HG02588 (cell line): ENCODE measurements at regions not wholly inside any gene's neighbourhood (a gene's known extent, or its start where the extent isn't known, plus 50 kb on each side); places are given as distances from the start of the nearest gene placed in this dataset.

Experiments used
- ATAC-seq: cut with Tn5 transposase; IDR thresholded peaks from one replicate; pipeline ENCODE4 v1.9.1; 2021; ENCODE audit warnings: mild to moderate bottlenecking, moderate library complexity; ENCODE audit not compliant: unreplicated experiment

DNA sequence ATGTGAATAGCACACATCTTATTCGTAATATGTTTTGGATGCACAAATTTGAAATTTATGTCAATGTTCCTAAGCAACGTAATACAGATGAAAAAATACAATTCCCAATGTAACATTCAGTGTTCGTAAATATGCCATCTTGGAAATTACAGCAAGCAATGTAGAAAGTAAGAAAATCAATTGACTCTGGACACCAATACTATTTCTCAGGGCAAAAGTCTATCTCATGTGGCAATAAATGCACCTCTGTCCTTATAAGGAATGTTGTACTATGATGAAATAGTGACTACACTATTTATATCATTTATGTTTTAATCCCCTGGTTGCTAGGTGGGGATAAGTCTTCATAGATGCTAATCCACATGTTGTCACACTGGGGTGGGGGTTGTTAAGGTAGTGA lies 251.2 kb downstream of the GXYLT1 start:
- ATAC-seq = no peak

DNA sequence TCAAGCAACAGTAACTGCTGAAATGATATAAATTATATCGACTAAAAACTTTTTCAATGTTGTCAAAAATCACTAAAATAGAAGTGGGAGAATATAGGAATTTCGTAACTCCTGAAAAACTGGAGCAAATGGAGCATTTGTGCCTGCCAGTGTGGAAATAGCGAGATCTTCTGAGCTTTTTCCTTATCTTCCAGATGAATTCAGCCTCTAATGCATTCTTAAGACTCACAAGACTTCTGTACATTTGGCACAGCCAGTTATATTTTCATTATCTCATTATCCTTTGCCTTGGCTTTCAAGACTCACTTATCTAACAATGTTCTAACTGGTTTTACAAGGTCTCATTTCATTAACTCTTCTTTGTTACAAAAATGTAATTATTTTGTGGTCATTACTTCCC lies 252.4 kb downstream of the GXYLT1 start:
- ATAC-seq = no peak

- no peak for ATAC-seq
Observed at GRCh38 chr12:41891226-41891625, 253.4 kb downstream of the GXYLT1 start.

DNA sequence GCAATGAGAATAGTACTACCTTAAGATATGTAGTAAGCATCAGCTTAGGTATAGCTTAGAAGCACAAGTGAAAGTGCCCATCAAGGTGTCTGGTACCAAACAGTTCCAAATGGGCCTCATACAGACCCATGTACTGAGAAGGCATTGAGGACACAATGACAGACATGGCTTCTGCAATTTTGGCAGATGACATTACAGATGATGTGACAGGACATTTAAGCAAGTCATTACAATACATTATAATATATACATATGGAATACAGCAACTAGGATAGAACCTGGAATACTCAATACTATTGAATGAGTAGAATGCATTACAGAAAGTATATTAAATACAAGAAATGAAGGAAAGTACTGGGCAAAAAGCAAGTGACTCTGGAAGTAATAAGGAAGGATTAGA lies 256.4 kb downstream of the GXYLT1 start:
- ATAC-seq = no peak

- ATAC-seq = no peak
Observed at GRCh38 chr12:41881891-41882805, 262.5 kb downstream of the GXYLT1 start.

DNA sequence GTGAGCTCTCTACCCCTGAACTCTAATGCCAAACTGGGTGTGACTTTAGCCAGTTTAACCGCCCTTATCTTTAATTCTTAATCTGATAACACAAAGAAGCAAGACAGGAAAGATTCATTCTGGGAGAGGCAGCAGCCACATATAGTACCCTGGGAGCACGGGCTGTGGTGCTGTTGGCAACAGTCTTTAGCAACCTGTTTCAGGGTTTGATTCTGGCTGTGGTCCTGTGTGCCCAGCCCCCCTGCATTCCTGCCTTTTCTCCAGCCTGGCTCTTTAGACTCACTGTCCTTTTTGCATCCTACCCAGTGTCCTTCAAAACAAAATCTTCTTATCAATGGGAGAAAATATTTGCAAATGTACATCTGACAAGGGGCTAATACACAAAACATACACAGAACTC lies 275.2 kb downstream of the GXYLT1 start:
- ATAC-seq = no peak

DNA sequence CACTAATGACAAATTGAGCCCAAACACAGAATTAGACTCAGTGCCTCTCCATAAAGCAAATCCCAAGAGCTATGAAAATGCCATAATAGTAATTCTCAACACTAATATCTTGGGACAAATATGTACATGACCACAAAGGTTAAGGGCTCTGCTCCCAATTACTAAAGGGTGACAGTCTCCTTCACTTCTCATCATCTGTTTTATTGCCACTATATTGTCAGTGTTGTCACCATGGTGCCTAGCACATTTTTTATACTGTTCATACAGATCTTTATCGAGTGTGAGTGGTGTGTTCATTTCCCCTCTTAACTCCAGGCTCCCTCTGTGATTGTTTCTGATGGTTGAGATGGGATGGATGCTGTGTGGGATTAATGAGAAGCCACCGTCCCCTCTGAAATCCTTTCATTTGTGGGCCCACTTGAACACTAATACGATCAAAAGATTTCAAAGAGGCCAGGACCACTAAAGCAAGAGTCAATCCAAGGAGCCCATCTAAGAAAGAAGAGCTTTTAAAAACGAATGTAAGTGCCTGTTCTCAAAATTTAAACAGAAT lies 277.7 kb downstream of the GXYLT1 start:
- no peak for ATAC-seq

- ATAC-seq = no peak
Observed at GRCh38 chr12:41856228-41856627, 288.4 kb downstream of the GXYLT1 start.

DNA sequence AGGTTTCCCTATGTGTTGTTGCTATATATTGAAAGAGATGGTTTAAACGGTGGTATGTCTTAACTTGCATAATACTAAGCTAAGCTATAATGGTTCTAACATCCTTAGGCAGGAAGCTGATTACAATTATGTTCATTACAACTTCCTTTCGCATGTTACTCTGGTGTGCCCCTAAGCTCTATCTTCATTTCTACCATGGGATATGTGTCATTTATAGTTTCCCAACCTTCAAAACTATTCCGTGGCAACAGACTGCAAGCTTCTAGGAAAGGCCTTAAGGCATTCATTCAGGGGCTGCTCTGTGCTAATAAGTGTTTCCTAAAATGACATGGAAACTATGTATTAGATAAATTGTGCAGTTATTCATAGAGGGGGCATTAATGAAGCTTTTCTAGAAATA lies 294.6 kb downstream of the GXYLT1 start:
- ATAC-seq = no peak

DNA sequence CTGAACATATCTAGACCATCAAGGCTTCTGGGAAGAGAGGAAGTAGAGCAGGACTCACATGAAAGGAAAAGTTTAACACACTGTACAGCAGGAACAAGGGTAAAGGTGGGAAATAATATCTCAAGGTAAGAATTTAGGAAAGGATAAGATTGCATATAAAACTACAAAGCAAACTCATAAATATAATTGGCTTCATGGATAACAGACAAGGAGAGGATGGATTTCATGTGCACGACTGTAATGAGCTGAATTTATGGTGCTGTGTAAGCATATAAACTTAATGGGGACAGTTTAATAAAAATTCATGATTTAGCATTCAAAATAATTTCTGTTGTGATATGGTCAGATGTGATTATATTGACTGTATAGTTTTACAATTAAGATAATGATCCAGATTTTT lies 298.0 kb downstream of the GXYLT1 start:
- no peak for ATAC-seq

DNA sequence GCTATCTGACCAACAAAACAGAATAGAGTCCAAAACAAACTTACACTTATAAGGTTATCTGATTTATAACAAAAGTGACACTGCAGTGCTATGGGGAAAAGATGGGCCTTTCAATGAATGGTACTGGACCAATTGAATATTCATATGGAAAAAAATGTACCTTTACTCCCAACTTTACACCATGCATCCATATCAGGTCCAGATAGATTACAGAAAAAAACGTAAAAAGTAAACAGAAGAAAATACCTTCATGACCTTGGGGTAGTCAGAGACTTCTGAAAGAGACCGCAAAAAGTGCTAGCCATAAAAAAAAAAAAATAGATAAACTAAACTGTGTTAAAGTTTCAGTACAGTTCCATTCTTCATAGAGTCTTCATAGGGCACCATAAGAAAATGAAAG lies 308.3 kb downstream of the GXYLT1 start:
- no peak for ATAC-seq

DNA sequence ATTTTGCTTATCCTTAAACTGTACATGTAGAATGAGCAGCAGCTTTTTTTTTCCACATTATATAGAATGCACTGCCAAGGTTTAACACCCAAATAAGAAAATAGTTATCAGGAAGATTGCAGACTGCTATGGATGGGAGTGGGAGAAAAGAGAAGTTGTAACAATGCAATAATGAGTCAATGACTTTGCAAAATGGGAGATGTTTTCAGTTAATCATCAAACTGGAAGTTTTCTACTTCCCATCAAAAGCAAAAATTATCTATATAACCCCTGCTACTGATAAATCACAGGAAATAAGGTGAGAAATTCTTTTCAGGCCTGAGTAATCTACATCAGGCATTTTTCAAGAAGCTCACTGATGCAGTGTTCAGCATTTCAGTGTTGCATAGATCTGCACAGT lies 309.1 kb downstream of the GXYLT1 start:
- no peak for ATAC-seq

GRCh38 chr12:41819948-41820347 lies 324.7 kb downstream of the GXYLT1 start:
- ATAC-seq = no peak

GRCh38 chr12:41804026-41804425 lies 340.6 kb downstream of the GXYLT1 start:
- ATAC-seq = no peak

- ATAC-seq = no peak
Observed at GRCh38 chr12:41802803-41803202, 341.9 kb downstream of the GXYLT1 start.

DNA sequence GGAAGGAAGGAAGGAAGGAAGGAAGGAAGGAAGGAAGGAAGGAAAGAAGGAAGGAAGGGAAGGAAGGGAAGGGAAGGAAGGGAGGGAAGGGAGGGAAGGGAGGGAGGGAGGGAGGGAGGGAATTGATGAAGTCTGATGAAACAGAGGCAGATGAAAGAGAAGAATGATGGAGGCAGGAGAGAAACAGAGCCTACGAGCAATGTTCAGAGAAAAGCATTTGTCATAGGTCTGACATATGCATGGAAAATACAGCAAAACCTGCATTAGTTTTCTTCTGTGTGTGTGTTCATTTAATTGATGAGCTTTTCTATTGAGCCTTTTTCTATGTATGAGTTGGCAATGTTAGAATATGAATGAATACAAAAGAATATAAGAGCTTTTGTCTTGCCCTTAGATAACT lies 343.4 kb downstream of the GXYLT1 start:
- no peak for ATAC-seq

DNA sequence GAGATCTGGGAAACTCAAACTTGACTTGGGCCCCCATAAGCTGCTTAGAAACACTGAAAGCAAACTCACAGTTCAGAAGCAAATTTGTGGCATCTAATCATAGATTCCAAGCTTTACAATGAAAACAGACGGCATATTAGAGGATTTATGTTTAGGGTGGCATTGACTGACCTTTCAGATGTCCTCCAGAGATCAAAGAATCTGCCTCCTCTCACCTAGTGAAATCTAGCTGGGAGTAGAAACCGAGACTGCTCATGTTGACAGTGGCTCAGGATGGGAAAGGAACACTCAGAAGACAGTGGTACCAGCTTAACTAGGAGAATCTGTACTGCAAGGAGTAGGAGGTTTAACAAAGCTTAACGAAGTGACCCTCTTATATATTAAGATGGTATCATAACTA lies 345.0 kb downstream of the GXYLT1 start:
- ATAC-seq = no peak

GRCh38 chr12:41795910-41796309 lies 348.8 kb downstream of the GXYLT1 start:
- ATAC-seq = no peak

DNA sequence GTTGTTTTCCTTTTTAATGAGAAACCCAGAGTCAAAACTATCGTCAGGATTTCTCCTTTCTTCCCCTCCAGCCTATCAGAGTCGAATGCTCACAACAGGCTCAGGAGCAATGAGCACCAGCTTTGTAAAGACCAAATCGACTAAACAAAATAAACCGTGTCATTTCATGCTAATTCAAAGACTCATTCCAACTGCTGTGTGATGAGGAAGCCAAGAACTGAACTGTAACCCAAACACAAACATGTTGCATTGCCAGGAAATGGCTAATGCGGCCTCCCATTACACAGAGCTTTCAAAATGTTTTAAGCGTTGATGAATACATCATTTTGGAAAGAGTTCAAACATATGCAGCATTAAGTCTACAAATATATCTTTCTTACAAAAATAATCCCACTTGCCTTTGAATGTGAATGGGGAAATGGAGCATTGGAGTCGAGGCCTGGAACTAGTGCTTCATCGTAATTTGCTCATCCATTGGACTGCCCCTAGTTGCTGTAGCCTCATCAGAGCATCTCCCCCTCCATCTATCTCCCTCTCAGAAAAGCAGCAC lies 349.5 kb downstream of the GXYLT1 start:
- no peak for ATAC-seq

DNA sequence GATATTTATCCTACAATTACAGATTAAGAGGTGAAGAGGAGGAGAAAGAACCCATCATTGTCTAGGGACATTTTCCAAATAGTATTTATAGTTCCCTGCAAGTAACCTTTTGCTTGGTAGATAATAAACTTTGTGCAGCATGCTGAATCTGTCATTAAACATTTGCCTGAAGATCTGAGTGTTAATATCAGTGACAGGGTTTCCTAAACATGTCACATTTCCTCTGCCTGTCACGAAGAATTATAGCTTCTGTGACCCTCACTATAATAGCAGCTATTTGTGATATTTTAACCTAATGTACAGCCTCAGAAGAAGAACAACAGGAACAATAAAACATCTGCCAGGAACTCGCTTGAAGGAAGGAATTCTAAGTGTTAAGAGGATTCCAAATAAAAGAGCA lies 350.3 kb downstream of the GXYLT1 start:
- no peak for ATAC-seq

- no peak for ATAC-seq
Observed at GRCh38 chr12:41784957-41785356, 359.7 kb downstream of the GXYLT1 start.

- ATAC-seq = no peak
Observed at GRCh38 chr12:41778934-41779333, 365.7 kb downstream of the GXYLT1 start.
